Stimulated activated naive B cell treated with anti-CD40 and anti-IgM and Interleukin-4, amounts not matched to agents 10 μg/mL and 1 μg/mL and 100 μg/mL, for 72 hours (primary cell): ENCODE measurements at regions not wholly inside any gene's neighbourhood (a gene's known extent, or its start where the extent isn't known, plus 50 kb on each side); places are given as distances from the start of the nearest gene placed in this dataset.
A peak's percentile ranks its signal among the peaks of the same experiment; 100 is the strongest.
"Not testable (repeated sequence)": the region's sequence is repeated elsewhere in the genome, so short reads cannot be mapped to it uniquely, and the experiment has no call there.

Experiments used
- ATAC-seq, 2 donors: fragments of 150-1000 bp; cut with Tn5 transposase; replicated peaks; 2 replicates each; pipeline ENCODE4 v1.10.0; 2021; ENCODE audit warnings: moderate library complexity in 1 of 2
- DNase-seq: peaks from one replicate; pipeline ENCODE4 v3.0.0; 2021
- H3K27ac Mint-ChIP-seq: one replicate; pipeline ENCODE4 v1.8.0; 2022; ENCODE audit warnings: mild to moderate bottlenecking, mixed read lengths
- H3K27me3 Mint-ChIP-seq, 2 donors: one replicate each; pipeline ENCODE4 v1.8.0; 2022; ENCODE audit warnings: mixed read lengths in 2 of 2
- H3K36me3 Mint-ChIP-seq, 2 donors: one replicate each; pipeline ENCODE4 v1.8.0; 2022; ENCODE audit warnings: mixed read lengths in 2 of 2, mild to moderate bottlenecking in 1 of 2
- H3K4me1 Mint-ChIP-seq, 2 donors: one replicate each; pipeline ENCODE4 v1.8.0; 2022; ENCODE audit warnings: mixed read lengths in 2 of 2, mild to moderate bottlenecking in 1 of 2
- H3K4me3 Mint-ChIP-seq, 2 donors: one replicate each; pipeline ENCODE4 v1.8.0; 2022; ENCODE audit warnings: mild to moderate bottlenecking in 2 of 2, mixed read lengths in 2 of 2, moderate library complexity in 1 of 2
- H3K9me3 Mint-ChIP-seq, 2 donors: one replicate each; pipeline ENCODE4 v1.8.0; 2022; ENCODE audit warnings: mixed read lengths in 2 of 2, mild to moderate bottlenecking in 1 of 2

DNA sequence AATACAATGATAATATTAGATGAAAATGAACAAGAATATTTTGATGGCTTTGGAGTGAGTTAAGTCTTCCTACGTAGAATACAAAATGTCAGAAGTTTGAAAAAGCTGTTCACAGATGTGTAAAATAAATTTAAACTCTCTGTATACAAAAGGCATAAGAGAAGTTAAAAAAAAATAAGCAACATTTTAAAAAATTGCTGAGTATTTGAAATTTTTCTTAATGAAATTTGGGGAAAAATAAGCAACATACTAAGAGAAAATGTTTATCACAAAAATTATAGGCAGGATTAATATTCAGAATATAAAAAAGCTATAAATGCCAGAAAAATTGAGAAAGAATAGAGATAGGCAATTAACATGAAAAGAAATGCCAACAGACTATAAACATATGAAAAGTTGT is 470.7 kb upstream of the TRPC7 start:
- Mint-ChIP-seq H3K27ac (no peak overlapping the region), H3K27me3 (no peaks in the 10 kb centered on the region), H3K36me3 (no peaks in the 10 kb centered on the region), H3K4me3 (no peak overlapping the region), H3K4me1 (no peaks in the 10 kb centered on the region), H3K9me3 (peaks cover under 1 to 5% of the 10 kb centered on the region in 2 donors)
- ATAC-seq (no peak), DNase-seq (no peak)

DNA sequence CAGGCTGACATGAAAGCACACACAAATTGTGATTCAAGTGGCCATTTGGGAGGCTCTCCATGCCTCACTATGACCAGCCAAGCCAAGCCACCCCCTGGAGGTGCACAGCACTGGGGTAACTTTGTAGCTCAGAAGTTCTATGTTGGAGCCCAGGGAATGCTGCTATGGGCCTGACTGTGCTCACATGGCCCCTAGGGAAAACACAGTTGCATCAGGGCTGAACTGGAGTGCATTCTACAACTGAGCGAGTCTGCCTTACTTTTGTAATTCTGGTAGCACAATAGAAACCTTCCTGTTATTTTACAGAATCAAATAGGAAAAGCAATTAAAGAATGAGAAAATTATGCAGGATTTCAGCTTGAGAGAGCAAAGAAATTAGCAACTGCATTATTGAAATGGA is 455.5 kb upstream of the TRPC7 start:
- Mint-ChIP-seq H3K4me3 (no peak overlapping the region), H3K4me1 (no peaks in the 10 kb centered on the region), H3K27ac (peak overlapping the region; percentile 31), H3K9me3 (peaks cover 2 to 3% of the 10 kb centered on the region in 2 donors), H3K27me3 (no peaks in the 10 kb centered on the region), H3K36me3 (peaks cover 0 to 1% of the 10 kb centered on the region in 2 donors)
- DNase-seq (no peak), ATAC-seq (no peak)

DNA sequence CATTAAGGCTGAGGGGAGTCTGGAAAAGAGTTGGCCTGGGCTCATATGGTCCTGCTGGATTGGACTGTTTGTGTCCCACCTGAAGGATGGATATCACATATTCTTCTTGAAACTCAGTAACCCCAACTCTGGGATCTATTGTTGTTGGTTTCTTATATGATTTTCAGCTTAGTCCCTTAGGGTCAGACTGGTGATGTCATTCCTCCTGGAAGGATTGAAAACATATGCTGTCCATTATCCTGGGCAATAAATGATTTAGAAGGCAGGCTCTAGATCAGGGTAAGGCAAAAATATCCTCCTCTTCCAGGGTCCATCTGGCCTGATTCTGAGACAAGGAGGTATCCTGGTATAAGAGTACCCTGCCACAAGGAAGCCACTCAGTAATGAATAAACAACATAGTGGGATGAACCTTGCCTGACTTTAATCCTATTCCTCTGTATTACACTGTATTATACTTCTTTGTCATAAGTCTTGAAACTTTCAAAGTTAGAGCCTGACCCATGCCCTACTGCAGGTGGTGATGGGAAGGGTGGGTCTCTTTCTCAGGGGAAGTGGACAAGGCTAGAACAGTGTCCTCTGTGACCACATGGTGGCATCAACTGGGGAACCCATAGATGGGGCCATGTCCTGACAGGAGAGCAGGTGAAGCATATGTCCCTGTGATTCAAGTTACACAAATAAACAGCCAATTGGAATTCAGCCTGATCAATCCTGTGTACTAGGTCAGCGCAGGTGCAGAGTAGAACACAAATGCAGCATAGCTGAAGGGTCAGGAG is 454.4 kb upstream of the TRPC7 start:
- H3K36me3 Mint-ChIP-seq: no peaks in the 10 kb centered on the region
- no peak overlapping the region for H3K4me3 Mint-ChIP-seq
- no peaks in the 10 kb centered on the region for H3K27me3 Mint-ChIP-seq
- DNase-seq: no peak
- no peaks in the 10 kb centered on the region for H3K4me1 Mint-ChIP-seq
- no peak overlapping the region for H3K27ac Mint-ChIP-seq
- H3K9me3 Mint-ChIP-seq: peaks cover 0 to 4% of the 10 kb centered on the region in 2 donors
- no peak for ATAC-seq

DNA sequence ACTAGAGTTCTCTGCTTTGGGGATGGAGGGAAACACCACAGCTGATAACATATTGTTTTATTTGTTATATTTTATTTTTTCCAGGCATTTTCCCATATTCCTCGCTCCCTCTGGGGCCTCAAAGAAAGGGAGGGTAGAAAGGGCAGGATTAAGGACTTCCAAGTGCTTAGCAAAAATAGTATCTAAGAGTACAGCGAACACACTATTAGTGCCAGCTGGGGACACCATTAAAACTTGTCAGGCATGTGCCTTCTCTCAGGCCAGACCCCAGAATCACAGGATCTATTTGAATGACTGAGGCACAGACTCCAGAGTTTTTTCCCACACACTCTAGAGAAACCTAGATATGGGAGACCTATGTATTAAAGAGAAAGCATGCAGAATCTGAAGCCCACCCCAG is 451.0 kb upstream of the TRPC7 start:
- Mint-ChIP-seq H3K27me3 (no peaks in the 10 kb centered on the region), H3K4me3 (no peak overlapping the region), H3K36me3 (no peaks in the 10 kb centered on the region), H3K9me3 (peaks cover 0 to 5% of the 10 kb centered on the region in 2 donors), H3K4me1 (no peaks in the 10 kb centered on the region), H3K27ac (no peak overlapping the region)
- no peak for DNase-seq
- ATAC-seq: no peak

DNA sequence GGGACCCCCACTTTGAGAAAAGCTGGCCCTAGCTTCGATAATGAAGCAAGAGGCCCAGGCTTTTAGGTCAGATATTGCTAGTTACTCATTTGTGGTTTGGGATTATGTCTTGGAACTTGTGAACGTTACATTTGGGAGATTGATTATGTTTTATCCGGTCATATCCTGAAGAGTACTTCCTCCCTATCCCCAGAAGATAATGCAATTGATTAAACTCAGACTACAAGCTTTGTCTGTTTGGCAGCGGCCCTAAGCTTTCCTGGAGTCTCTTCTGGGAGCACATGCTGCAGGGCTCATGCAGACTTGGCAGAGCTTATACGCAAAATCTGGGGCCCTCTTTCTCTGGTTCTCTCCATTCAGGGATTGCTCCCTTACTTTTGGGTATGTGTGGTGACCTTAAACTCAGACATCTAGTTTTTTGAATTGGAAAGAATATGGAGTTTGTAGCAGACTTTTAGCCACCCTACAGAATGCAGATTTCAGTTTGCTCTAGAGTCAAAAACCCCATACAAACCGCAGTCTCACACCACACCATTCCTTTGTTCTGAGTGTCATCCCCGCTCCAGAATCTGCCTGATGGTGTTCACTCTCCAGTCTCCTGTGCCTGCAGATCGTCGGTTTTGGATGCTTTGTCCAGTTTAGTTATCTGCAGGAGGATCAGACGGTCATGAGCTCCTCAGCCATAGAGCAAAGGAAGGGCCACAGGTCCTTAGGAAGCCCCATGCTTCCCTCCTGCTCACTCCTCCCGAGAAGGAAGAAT is 449.5 kb upstream of the TRPC7 start:
- ATAC-seq: no peak
- H3K4me3 Mint-ChIP-seq: no peak overlapping the region
- H3K4me1 Mint-ChIP-seq: no peaks in the 10 kb centered on the region
- no peaks in the 10 kb centered on the region for H3K36me3 Mint-ChIP-seq
- H3K9me3 Mint-ChIP-seq: peaks cover 0 to 5% of the 10 kb centered on the region in 2 donors
- DNase-seq: no peak
- H3K27ac Mint-ChIP-seq: no peak overlapping the region
- H3K27me3 Mint-ChIP-seq: no peaks in the 10 kb centered on the region

DNA sequence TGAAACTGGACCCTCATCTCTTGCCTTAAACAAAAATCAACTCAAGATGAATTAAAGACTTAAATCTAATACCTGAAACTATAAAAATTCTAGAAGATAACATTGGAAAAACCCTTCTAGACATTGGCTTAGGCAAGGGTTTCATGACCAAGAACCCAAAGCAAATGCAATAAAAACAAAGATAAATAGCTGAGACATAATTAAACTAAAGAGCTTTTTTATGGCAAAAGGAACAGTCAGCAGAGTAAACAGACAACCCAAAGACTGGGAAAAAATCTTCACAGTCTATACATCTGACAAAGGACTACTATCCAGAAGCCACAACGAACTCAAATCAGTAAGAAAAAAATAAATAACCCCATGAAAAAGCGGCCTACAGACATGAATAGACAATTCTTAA is 446.9 kb upstream of the TRPC7 start:
- not testable (repeated sequence) for DNase-seq, H3K36me3 Mint-ChIP-seq, ATAC-seq, H3K4me1 Mint-ChIP-seq, H3K9me3 Mint-ChIP-seq, H3K27ac Mint-ChIP-seq, H3K4me3 Mint-ChIP-seq, H3K27me3 Mint-ChIP-seq

DNA sequence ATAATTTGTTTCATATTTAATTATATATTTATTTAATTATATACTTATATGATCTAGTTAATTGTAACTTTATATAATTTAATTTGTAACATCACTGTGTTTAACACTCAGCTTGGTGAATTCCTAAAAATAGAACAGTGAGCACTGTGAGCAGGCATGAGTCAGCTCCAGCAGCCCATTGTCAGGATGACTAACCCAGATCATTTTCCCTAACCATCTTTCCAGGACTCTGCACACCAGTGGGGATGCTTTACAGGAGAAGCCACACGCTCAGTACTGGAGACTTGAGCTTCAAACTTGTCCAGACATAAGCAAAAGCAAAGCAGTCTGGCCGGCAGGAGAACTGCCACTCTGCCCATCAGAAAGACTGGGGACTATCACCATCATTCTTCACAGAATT is 446.2 kb upstream of the TRPC7 start:
- H3K4me1 Mint-ChIP-seq: peaks cover 0 to 3% of the 10 kb centered on the region in 2 donors
- H3K36me3 Mint-ChIP-seq: no peaks in the 10 kb centered on the region
- no peak for DNase-seq
- no peaks in the 10 kb centered on the region for H3K27me3 Mint-ChIP-seq
- peaks cover 4 to 5% of the 10 kb centered on the region in 2 donors for H3K9me3 Mint-ChIP-seq
- H3K27ac Mint-ChIP-seq: no peak overlapping the region
- no peak for ATAC-seq
- no peak overlapping the region for H3K4me3 Mint-ChIP-seq

DNA sequence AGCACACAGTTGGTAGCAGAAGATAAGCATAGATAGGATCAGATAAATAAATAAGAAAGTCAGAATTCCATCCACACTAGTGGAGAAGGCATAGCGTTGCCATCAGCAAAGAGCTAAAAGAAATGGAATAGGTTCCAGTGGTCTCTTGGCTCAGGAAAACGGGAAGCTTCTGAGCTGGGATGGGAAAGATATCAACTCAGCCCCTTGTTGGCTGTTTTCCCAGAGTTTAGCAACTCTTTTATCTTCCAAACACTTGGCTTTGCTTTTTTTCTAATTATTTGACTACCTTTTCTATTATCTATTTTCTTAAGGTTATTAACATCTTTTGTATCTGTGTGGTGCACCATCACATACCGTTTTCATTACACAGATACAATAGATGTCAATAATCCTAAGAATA is 445.7 kb upstream of the TRPC7 start:
- ATAC-seq (no peak), DNase-seq (no peak)
- no peak overlapping the region for H3K4me3 Mint-ChIP-seq
- peaks cover 0 to 3% of the 10 kb centered on the region in 2 donors for H3K4me1 Mint-ChIP-seq
- H3K9me3 Mint-ChIP-seq: peaks cover 4 to 5% of the 10 kb centered on the region in 2 donors
- H3K27ac Mint-ChIP-seq: no peak overlapping the region
- no peaks in the 10 kb centered on the region for H3K27me3 Mint-ChIP-seq
- no peaks in the 10 kb centered on the region for H3K36me3 Mint-ChIP-seq

DNA sequence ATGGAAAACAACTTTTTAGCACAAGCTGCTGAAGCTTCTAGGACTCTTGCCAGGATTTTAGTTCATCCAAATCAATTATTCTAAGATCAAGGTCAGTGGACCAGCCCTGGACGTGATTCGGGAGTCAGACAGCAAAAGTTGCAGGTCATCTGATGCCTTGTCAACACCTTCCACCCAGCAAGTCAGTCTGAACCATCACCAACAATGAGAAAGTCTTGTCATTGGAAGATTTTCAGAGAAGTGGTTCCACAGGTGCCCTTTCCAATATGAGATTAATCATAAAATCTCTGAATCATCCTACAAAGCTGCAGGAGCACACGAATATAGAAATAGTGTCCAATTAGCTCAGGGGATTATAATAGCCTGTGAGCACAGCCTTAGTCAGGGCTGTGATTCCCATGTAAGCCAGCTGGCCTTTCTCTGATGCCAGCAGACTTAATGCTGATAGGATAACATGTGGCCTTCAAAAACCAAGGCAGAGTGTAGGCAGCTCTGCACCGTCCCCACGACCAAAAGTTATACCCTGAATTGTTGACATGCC is 445.0 kb upstream of the TRPC7 start:
- ATAC-seq (no peak), DNase-seq (no peak)
- peaks cover 0 to 3% of the 10 kb centered on the region in 2 donors for H3K4me1 Mint-ChIP-seq
- H3K27ac Mint-ChIP-seq: no peak overlapping the region
- no peaks in the 10 kb centered on the region for H3K27me3 Mint-ChIP-seq
- H3K9me3 Mint-ChIP-seq: peaks cover 2 to 4% of the 10 kb centered on the region in 2 donors
- no peaks in the 10 kb centered on the region for H3K36me3 Mint-ChIP-seq
- H3K4me3 Mint-ChIP-seq: no peak overlapping the region

DNA sequence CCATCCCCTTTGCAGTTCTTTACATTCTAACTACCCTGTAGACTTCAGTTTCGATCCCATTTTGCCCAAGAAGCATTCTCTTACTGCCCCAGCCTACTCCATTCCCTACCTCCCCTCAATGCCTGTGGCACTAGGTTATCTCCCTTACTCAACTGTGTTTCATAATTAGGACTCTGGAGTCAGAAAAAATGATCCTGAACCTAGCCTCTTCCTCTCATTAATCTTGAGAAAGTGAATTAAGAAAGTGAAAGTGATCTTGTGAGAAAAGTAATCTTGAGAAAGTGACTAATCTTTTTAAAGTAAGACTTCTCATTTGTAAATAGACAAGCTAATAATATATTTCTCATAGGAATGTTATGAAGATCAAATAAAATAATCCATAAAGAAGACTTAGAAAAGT is 444.0 kb upstream of the TRPC7 start:
- ATAC-seq (no peak), DNase-seq (no peak)
- no peaks in the 10 kb centered on the region for H3K36me3 Mint-ChIP-seq
- peaks cover 4% of the 10 kb centered on the region in 2 donors for H3K9me3 Mint-ChIP-seq
- no peaks in the 10 kb centered on the region for H3K27me3 Mint-ChIP-seq
- H3K27ac Mint-ChIP-seq: no peak overlapping the region
- H3K4me1 Mint-ChIP-seq: peaks cover 0 to 3% of the 10 kb centered on the region in 2 donors
- H3K4me3 Mint-ChIP-seq: no peak overlapping the region

DNA sequence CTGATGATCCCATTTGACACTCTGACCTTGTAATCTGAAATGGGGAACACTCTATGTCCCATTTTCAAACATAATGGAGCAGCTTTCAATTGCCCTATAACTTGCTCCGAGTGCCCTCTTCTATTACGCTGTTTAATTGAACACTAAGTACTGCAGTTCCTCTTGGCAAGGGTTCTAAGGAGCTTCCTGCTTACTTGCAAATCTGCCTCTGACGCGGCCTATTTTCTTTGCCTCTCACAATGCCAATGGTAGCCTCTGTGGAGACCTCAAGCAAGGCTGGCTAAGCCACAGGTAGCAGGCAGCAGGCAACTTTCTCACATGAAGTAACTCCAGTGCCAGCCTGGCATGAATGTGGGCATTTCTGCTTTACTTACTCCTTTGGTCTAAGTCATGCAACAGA is 443.4 kb upstream of the TRPC7 start:
- no peak for ATAC-seq
- peaks cover 4% of the 10 kb centered on the region in 2 donors for H3K9me3 Mint-ChIP-seq
- no peaks in the 10 kb centered on the region for H3K36me3 Mint-ChIP-seq
- H3K27ac Mint-ChIP-seq: no peak overlapping the region
- H3K4me1 Mint-ChIP-seq: peaks cover 0 to 3% of the 10 kb centered on the region in 2 donors
- DNase-seq: no peak
- H3K27me3 Mint-ChIP-seq: no peaks in the 10 kb centered on the region
- H3K4me3 Mint-ChIP-seq: no peak overlapping the region

DNA sequence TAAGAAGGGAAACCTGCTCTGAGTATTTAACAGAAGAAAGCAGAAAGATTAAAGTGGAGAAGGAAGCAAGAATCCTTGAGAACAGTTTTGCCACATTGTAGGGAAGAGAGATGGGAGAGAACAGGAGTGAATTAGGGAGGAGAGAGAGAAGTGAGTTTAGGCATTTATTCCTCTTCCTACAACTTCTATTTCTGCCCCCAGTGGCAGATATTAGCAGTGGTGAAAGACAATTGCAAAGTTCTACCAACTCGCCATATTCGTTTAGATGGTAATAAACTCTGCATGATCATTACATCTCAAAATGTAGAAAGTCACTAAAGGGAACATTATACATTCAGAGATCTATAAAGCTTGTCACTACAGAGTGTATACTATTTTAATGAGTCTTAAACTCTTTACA is 440.1 kb upstream of the TRPC7 start:
- H3K9me3 Mint-ChIP-seq: peaks cover 3 to 4% of the 10 kb centered on the region in 2 donors
- no peak overlapping the region for H3K4me3 Mint-ChIP-seq
- peaks cover 0 to 3% of the 10 kb centered on the region in 2 donors for H3K4me1 Mint-ChIP-seq
- H3K27ac Mint-ChIP-seq: no peak overlapping the region
- no peaks in the 10 kb centered on the region for H3K36me3 Mint-ChIP-seq
- ATAC-seq (no peak), DNase-seq (no peak)
- H3K27me3 Mint-ChIP-seq: no peaks in the 10 kb centered on the region

DNA sequence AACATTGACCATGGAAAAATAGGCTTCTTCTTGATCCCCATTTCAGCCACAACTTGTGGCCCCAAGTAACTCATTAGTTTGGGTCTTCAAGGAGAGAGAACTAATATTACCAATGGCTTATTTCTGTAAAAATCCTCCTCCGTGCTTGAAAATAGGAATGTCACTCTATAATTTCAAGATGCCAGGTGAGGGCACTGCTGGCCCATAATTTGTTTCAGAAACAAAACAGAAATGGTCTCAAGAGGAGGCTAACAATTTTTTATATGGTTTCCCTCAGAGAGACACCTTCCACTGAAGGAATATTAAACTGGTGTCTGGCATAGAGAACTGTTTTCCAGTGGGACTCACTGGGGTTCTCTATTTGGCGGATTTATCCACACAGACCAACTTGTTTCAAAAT is 437.0 kb upstream of the TRPC7 start:
- Mint-ChIP-seq H3K27me3 (no peaks in the 10 kb centered on the region), H3K4me3 (no peak overlapping the region), H3K9me3 (peaks cover 0 to 3% of the 10 kb centered on the region in 2 donors), H3K4me1 (no peaks in the 10 kb centered on the region), H3K36me3 (no peaks in the 10 kb centered on the region), H3K27ac (no peak overlapping the region)
- DNase-seq (no peak), ATAC-seq (no peak)

DNA sequence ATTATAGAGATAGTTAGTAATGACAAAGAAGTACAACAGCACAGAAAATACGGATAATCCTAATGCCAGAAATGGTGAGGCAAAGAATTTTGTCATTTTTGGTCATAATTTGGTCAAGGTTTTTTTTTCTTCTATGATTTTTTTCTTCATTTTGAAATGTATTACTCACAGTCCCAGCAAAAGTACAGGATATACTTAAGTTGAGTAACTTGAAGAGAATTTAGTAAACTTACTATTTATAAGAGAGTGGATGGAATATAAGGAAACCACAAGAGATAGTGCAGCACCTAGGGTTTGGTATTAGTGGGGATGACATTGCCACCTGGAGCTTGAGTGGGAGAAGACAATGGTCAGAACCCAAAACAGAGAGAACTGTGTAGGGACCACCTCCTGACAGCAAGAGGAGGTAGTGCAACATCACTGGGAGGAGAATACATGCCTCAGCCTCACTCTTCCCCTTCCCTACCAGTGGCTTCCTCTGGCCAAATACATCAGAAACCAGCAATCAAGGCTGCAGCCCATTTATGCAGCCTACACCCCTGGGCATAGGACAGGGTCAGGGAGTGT is 434.5 kb upstream of the TRPC7 start:
- H3K27me3 Mint-ChIP-seq: no peaks in the 10 kb centered on the region
- H3K4me3 Mint-ChIP-seq: no peak overlapping the region
- DNase-seq: no peak
- no peak overlapping the region for H3K27ac Mint-ChIP-seq
- H3K4me1 Mint-ChIP-seq: no peaks in the 10 kb centered on the region
- no peaks in the 10 kb centered on the region for H3K9me3 Mint-ChIP-seq
- ATAC-seq: peak in 1 of 2 donors; percentile 19
- no peaks in the 10 kb centered on the region for H3K36me3 Mint-ChIP-seq
